Nephron progenitor cell (in vitro differentiated cells): ENCODE measurements at regions not wholly inside any gene's neighbourhood (a gene's known extent, or its start where the extent isn't known, plus 50 kb on each side); places are given as distances from the start of the nearest gene placed in this dataset.
A peak's percentile ranks its signal among the peaks of the same experiment; 100 is the strongest.

Experiments
- DNase-seq: peaks from one replicate; pipeline ENCODE4 v3.0.0; 2021
- H3K27ac Mint-ChIP-seq: 2 replicates; pipeline ENCODE4 v1.8.0; 2021; ENCODE audit warnings: mild to moderate bottlenecking, moderate library complexity, mixed read lengths
- H3K27me3 Mint-ChIP-seq: 2 replicates; pipeline ENCODE4 v1.8.0; 2021; ENCODE audit warnings: mild to moderate bottlenecking, low read depth, mixed read lengths; ENCODE audit not compliant: poor library complexity
- H3K36me3 Mint-ChIP-seq: 2 replicates; pipeline ENCODE4 v1.8.0; 2021; ENCODE audit warnings: low read depth, mixed read lengths
- H3K4me1 Mint-ChIP-seq: 2 replicates; pipeline ENCODE4 v1.8.0; 2021; ENCODE audit warnings: mixed read lengths
- H3K4me3 Mint-ChIP-seq: 2 replicates; pipeline ENCODE4 v1.8.0; 2021; ENCODE audit warnings: mild to moderate bottlenecking, moderate library complexity, mixed read lengths
- H3K9me3 Mint-ChIP-seq: 2 replicates; pipeline ENCODE4 v1.8.0; 2021; ENCODE audit warnings: mild to moderate bottlenecking, moderate library complexity, mixed read lengths
- CTCF ChIP-seq: fragments of 200-600 bp; sonication (generic); IDR thresholded peaks from 2 replicates; pipeline ENCODE4 v1.5.0; 2021; ENCODE audit warnings: antibody characterized with exemption

GRCh38 chr10:125535559-125535958 lies 147.4 kb downstream of the TEX36 start:
- no peak overlapping the region for H3K27ac Mint-ChIP-seq
- peaks cover 9% of the 10 kb centered on the region for H3K27me3 Mint-ChIP-seq
- no peaks in the 10 kb centered on the region for H3K36me3 Mint-ChIP-seq
- DNase-seq, result no peak
- no peaks in the 10 kb centered on the region for H3K9me3 Mint-ChIP-seq
- no peak for TF ChIP-seq CTCF
- peaks cover 74% of the 10 kb centered on the region for H3K4me1 Mint-ChIP-seq
- H3K4me3 Mint-ChIP-seq, result no peak overlapping the region

GRCh38 chr10:125534515-125534914 lies 148.4 kb downstream of the TEX36 start:
- Mint-ChIP-seq H3K27ac (no peak overlapping the region), H3K9me3 (no peaks in the 10 kb centered on the region), H3K4me3 (no peak overlapping the region), H3K27me3 (peaks cover 6% of the 10 kb centered on the region), H3K4me1 (peaks cover 63% of the 10 kb centered on the region), H3K36me3 (no peaks in the 10 kb centered on the region)
- no peak for TF ChIP-seq CTCF
- DNase-seq, result no peak

GRCh38 chr10:125533866-125534265 lies 149.1 kb downstream of the TEX36 start:
- no peak for TF ChIP-seq CTCF
- Mint-ChIP-seq H3K9me3 (no peaks in the 10 kb centered on the region), H3K4me1 (peaks cover 57% of the 10 kb centered on the region), H3K4me3 (no peak overlapping the region), H3K27me3 (peaks cover 9% of the 10 kb centered on the region), H3K27ac (no peak overlapping the region), H3K36me3 (no peaks in the 10 kb centered on the region)
- no peak for DNase-seq

- H3K4me1 Mint-ChIP-seq, result peaks cover 40% of the 10 kb centered on the region
- H3K27ac Mint-ChIP-seq, result no peak overlapping the region
- H3K27me3 Mint-ChIP-seq, result peaks cover 9% of the 10 kb centered on the region
- no peak overlapping the region for H3K4me3 Mint-ChIP-seq
- H3K9me3 Mint-ChIP-seq, result no peaks in the 10 kb centered on the region
- no peaks in the 10 kb centered on the region for H3K36me3 Mint-ChIP-seq
- no peak for DNase-seq
- TF ChIP-seq CTCF, result no peak
These were observed 151.5 kb downstream of the TEX36 start for GRCh38 chr10:125531465-125531864.

- Mint-ChIP-seq H3K36me3 (peaks cover 5% of the 10 kb centered on the region), H3K4me1 (no peaks in the 10 kb centered on the region), H3K9me3 (peaks cover 34% of the 10 kb centered on the region), H3K27me3 (peaks cover 6% of the 10 kb centered on the region), H3K27ac (no peak overlapping the region), H3K4me3 (no peak overlapping the region)
- TF ChIP-seq CTCF, result no peak
- DNase-seq, result no peak
These were observed 159.6 kb downstream of the TEX36 start for GRCh38 chr10:125523347-125523746.

GRCh38 chr10:125521721-125522680 lies 161.0 kb downstream of the TEX36 start:
- no peak overlapping the region for H3K4me3 Mint-ChIP-seq
- no peaks in the 10 kb centered on the region for H3K4me1 Mint-ChIP-seq
- H3K36me3 Mint-ChIP-seq, result peaks cover 5% of the 10 kb centered on the region
- TF ChIP-seq CTCF, result peak; percentile 56
- H3K9me3 Mint-ChIP-seq, result peaks cover 39% of the 10 kb centered on the region
- H3K27ac Mint-ChIP-seq, result no peak overlapping the region
- DNase-seq, result peak; percentile 39
- H3K27me3 Mint-ChIP-seq, result peaks cover 6% of the 10 kb centered on the region
